ENCODE measurements at regions not wholly inside any gene's neighbourhood (a gene's known extent, or its start where the extent isn't known, plus 50 kb on each side); places are given as distances from the start of the nearest gene placed in this dataset.
"Not testable (repeated sequence)": the region's sequence is repeated elsewhere in the genome, so short reads cannot be mapped to it uniquely, and the experiment has no call there.

GRCh38 chr11:11724994-11725393, 103.2 kb upstream of the GALNT18 start:
- FAIRE-seq (no peak), DNase-seq (ENCODE audit: extremely low spot score, insufficient read length, low read depth) (no peak)

DNA sequence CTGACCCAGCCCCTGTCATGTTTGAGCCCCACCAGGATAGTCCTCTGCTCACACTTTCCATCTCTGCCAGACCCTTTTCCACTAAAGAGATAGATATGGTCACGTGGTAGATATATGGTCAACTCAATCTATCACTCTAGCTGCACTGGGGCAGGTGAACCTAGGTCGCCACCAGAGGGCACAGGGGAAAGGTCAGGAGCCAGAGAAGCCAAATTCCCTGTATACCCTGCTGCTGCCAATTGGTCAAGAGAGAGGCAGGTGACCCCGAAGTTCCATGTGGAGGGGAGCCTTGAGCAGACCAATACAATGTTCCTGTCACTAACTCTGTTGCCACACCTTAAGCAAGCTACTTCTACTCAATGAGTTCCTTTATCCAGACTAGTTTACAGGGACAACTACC, 101.1 kb upstream of the GALNT18 start:
- FAIRE-seq, result no peak

GRCh38 chr11:11722246-11722645, 100.4 kb upstream of the GALNT18 start:
- no peak for DNase-seq (ENCODE audit: extremely low spot score, insufficient read length, low read depth)
- no peak for FAIRE-seq

More for the DNA sequence above, 101.1 kb upstream of the GALNT18 start:
- DNase-seq (ENCODE audit: extremely low spot score, insufficient read length, low read depth), result no peak

- DNase-seq (ENCODE audit: extremely low spot score, insufficient read length, low read depth) (no peak), FAIRE-seq (no peak)
These were observed 96.7 kb upstream of the GALNT18 start for GRCh38 chr11:11718511-11718910.

DNA sequence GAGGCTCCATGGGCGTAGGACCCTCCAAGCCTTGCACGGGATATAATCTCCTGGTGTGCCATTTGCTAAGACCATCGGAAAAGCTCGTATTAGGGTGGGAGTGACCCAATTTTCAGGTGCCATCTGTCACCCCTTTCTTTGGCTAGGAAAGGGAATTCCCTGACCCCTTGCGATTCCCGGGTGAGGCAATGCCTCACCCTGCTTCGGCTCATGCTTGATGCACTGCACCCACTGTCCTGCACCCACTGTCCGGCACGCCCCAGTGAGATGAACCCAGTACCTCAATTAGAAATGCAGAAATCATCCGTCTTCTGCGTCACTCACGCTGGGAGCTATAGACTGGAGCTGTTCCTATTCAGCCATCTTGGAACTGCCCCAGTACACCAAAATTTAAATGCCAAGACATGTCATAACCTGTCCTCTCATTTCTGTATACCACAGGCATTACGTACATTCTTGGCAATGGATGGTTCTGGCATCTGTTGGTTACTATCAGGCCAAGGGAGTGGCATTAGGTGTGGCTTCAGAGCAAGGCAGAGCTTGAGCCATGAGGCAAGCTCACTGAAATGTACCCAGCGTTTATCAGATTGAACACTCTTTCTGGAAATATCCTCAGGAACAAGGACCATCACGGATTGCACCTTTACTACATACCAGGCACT, 95.4 kb upstream of the GALNT18 start:
- FAIRE-seq (no peak), DNase-seq (ENCODE audit: extremely low spot score, insufficient read length, low read depth) (no peak)

DNA sequence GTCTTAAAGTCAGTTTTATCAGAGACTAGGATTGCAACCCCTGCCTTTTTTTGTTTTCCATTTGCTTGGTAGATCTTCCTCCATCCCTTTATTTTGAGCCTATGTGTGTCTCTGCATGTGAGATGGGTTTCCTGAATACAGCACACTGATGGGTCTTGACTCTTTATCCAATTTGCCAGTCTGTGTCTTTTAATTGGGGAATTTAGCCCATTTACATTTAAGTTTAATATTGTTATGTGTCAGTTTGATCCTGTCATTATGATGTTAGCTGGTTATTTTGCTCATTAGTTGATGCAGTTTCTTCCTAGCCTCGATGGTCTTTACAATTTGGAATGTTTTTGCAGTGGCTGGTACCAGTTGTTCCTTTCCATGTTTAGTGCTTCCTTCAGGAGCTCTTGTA, 93.3 kb upstream of the GALNT18 start:
- not testable (repeated sequence) for FAIRE-seq; DNase-seq (ENCODE audit: extremely low spot score, insufficient read length, low read depth)

GRCh38 chr11:11710556-11710955, 88.8 kb upstream of the GALNT18 start:
- FAIRE-seq, result no peak
- DNase-seq (ENCODE audit: extremely low spot score, insufficient read length, low read depth), result no peak

DNA sequence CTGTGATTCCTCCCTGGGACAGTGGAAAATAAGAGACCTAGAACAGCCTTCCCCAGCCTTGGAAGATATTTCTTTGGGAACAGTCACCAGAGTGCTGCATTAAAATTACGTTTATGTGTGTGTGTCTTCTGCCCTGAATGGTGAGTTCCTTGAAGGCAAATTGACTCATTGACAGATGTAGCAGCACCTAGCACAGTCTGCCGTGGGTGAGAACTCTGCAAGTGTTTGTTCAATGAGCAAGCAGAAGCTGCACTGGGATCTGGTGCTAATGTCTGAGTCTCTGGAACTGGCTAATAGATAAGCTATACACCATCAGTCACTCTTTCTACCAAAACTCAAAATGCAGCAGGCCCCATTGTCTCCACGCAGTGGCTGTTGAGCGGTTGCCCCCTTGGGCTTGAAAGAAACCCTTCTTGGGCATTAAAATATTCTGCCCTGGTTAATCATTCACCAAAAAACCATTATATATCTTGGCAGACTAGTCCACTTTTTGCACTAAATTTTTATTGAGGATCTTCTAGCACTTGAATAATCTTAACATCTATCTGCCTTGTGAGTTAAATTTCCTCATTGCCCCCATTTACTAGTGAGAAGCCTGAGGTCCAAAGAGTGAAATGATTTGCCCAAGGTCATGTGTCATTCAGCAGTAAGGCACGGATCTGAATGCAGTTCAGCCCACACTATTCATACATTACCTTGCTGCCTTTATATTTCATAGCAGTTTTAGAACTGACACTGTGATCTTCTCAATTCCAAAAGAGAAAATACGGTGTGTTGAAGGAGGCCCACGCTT, 87.8 kb upstream of the GALNT18 start:
- no peak for FAIRE-seq
- DNase-seq (ENCODE audit: extremely low spot score, insufficient read length, low read depth), result no peak

DNA sequence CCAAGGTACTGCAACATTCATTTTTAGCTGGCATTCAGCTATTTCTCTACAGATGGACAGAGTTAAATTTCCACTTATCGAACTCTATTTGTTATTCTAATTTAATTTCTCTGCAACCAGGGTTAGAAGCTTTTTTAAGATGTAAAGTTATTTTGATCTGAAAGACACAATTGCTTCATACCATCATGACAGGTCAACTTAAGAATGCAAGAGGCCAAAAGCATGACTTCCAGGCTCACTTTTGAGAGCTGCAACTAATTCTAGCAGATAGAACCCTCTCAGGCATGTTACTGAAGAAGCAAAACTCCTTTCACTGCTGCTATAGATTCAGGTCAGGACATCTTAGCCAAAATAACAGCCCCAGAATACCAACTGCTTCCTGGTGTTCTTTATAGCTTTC, 86.5 kb upstream of the GALNT18 start:
- DNase-seq (ENCODE audit: extremely low spot score, insufficient read length, low read depth), result no peak
- no peak for FAIRE-seq

DNA sequence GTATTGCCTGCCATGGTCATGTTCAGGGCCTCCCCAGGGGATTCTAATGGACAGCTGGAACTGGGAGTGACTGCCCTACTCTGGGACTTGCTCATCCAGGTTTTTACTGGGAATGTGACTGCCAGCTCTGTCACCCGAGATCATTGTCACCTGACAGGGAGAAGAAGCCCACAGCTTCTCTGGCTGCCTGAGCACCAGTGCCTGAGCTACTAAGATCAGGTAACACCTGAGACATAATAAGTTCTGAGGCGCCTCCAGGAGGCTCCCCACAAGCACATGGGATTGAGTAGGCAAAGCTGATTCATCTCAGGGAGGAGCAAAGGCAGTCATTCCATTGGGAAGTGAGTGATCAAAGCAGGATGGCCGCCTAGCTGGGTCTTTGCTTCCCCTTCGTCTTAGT, 84.2 kb upstream of the GALNT18 start:
- no peak for FAIRE-seq
- no peak for DNase-seq (ENCODE audit: extremely low spot score, insufficient read length, low read depth)

GRCh38 chr11:11703885-11704284, 82.1 kb upstream of the GALNT18 start:
- DNase-seq (ENCODE audit: extremely low spot score, insufficient read length, low read depth) (no peak), FAIRE-seq (no peak)

- no peak for DNase-seq (ENCODE audit: extremely low spot score, insufficient read length, low read depth)
These were observed 79.3 kb upstream of the GALNT18 start for GRCh38 chr11:11701070-11701469.

DNA sequence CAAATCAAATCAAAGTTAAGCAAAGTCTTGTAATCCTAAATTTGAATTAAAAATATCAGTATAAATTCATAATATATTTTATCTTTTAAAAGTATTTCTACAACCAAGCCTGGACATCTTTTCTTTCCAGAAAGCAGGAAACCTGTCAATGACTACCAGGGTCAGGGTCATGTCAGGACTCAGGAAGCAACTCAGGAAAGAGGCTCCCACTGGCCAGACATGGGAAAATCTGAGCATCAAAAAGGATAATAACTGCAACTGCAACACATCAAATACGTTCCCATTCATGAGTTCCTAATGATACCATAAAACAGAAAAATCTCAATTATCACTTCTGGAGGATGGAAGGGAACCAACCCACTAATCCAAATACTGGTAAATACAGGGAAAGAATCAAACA, 76.0 kb upstream of the GALNT18 start:
- FAIRE-seq (no peak), DNase-seq (ENCODE audit: extremely low spot score, insufficient read length, low read depth) (no peak)

More at GRCh38 chr11:11701070-11701469, 79.3 kb upstream of the GALNT18 start:
- no peak for FAIRE-seq

DNA sequence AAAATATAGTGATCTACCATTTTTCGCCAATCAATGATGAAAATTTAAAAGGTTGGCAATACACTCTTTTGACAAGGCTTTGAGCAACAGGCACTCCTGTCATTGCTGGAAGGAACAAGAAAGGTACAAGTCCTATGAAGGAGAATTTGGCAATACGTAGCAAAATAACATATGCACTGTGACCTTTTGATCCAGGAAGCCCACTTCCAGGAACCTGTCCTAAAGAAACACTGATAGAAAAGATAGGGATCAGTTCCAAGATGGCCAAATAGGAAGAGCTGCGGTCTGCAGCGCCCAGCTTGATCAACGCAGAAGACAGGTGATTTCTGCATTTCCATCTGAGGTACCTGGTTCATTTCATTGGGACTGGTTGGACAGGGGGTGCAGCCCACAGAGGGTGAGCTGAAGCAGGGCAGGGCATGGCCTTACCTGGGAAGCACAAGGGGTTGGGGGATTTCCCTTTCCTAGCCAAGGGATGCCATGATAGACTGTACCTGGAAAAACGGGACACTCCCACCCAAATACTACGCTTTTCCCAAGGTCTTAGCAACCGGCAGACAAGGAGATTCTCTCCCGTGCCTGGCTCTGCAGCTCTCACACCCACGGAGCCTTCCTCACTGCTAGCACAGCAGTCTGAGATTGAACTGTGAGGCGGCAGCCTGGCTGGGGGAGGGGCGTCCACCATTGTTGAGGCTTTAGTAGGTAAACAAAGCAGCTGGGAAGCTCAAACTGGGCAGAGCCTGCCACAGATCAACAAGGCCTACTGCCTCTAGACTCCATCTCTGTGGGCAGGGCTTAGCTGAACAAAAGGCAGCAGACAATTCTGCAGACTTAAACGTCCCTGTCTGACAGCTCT, 69.7 kb upstream of the GALNT18 start:
- no peak for DNase-seq (ENCODE audit: extremely low spot score, insufficient read length, low read depth)
- FAIRE-seq, result no peak

DNA sequence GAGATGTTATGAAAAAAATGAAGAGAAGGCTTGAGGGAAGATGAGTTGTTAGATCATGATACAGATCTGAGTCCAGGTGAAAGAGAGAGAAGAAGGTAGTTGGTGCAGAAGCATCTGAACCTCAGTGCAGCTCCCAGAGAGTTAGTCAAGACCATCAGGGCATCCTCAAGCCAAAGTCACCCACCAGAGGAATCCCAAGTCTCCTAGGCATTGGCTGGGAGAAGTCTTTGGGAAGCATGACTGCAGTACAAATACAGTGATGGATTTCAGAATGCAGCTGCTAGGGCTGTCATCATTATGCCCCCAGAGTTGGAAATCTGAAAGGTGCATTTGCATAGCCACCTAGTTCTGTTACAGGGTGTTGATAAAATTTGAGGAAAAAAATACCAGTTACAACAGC, 59.7 kb upstream of the GALNT18 start:
- FAIRE-seq, result no peak

DNA sequence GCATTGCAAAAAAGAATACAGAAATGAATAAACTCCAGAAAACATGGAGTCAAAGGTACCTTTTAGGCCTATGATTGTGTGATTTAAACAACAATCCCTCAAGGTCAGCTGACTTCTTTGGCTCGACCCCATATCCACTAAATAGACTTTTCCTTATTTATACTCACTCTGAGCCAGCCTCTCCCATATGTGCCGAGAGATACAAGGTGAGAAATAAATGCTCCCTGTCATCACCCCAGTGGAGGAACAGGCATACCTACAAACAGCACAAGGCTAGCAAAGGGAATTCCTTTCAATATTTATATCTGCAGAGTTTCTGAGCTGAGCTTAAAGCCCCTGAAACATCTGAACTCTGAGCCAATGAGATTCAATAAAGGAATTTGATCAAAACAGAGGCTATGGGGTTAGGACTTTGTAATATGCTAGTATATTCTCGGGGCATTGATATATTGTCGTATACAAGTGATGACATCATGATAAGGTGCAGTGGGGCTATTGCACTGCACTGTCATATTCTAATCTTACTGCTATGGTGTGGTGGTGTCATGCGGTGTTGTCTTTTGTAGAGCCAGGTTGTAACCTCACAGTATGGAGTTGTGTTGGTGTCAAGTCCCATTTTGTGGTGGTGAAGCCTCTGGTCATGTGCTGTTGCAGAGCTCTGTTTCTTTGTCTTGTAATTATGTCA, 56.0 kb upstream of the GALNT18 start:
- no peak for FAIRE-seq
- DNase-seq (ENCODE audit: extremely low spot score, insufficient read length, low read depth), result no peak

More for the DNA sequence above, 59.7 kb upstream of the GALNT18 start:
- DNase-seq (ENCODE audit: extremely low spot score, insufficient read length, low read depth), result no peak

DNA sequence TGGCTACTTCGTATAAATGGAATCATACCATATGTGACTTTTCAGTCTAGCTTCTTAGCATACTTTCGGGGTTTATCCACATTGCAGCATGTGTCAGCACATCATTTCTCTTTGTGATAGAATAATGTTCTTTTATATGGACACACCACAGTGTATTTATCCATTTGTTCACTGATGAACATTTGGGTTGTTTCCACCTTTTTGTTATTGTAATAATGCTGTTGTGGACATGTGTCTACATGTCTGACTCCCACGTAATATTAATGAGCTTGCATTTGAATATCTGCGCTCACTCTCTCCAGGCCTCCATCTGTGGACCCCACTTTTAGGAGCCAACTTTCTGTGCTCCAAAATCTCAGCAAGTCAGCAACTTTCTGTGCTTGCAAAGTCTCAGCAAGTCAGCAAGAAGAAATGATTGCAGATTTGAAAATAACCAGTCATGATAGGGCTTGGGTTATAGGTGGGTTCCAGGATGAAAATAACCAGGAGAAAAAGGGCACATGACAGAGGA, 53.9 kb upstream of the GALNT18 start:
- DNase-seq (ENCODE audit: extremely low spot score, insufficient read length, low read depth), result no peak
- no peak for FAIRE-seq

GRCh38 chr11:11672789-11673188, 51.0 kb upstream of the GALNT18 start:
- FAIRE-seq, result no peak
- DNase-seq (ENCODE audit: extremely low spot score, insufficient read length, low read depth), result no peak

- FAIRE-seq (no peak), DNase-seq (ENCODE audit: extremely low spot score, insufficient read length, low read depth) (no peak)
These were observed 50.3 kb upstream of the GALNT18 start for GRCh38 chr11:11672101-11672500.
